Peyer's patch (tissue), 4 donors: ENCODE measurements at regions not wholly inside any gene's neighbourhood (a gene's known extent, or its start where the extent isn't known, plus 50 kb on each side); places are given as distances from the start of the nearest gene placed in this dataset.

ENCODE experiments used
- CTCF ChIP-seq, 6 experiments: fragments of 450-650 bp in 4 of 6; fragments of 200-600 bp in 2 of 6; sonication (generic) in 1 of 6; IDR thresholded peaks; one replicate each; pipeline ENCODE4 v1.5.1; 2017 to 2019; ENCODE audit warnings: antibody characterized with exemption in 6 of 6, mild to moderate bottlenecking in 3 of 6, moderate library complexity in 1 of 6
- POLR2A ChIP-seq, 2 donors: fragments of 450-650 bp; IDR thresholded peaks; one replicate each; pipeline ENCODE4 v1.5.1; 2017; ENCODE audit warnings: antibody characterized with exemption in 2 of 2, mild to moderate bottlenecking in 2 of 2, moderate library complexity in 2 of 2

- TF ChIP-seq CTCF (IDR thresholded peaks at IDR 0.05) (no peak), POLR2A (IDR thresholded peaks at IDR 0.05) (no peak)
Measured at GRCh38 chr1:25061261-25061995, 131.4 kb upstream of the RUNX3 start.
